Stomach (tissue), 4 donors: ENCODE measurements at regions not wholly inside any gene's neighbourhood (a gene's known extent, or its start where the extent isn't known, plus 50 kb on each side); places are given as distances from the start of the nearest gene placed in this dataset.

Experiments used
- CTCF ChIP-seq, 7 experiments: fragments of 450-650 bp in 4 of 7; fragments of 200-600 bp in 3 of 7; sonication (generic) in 3 of 7; IDR thresholded peaks; one replicate each; pipeline ENCODE4 v1.5.1; 2016 to 2019; ENCODE audit warnings: antibody characterized with exemption in 7 of 7, control low read depth in 2 of 7, mild to moderate bottlenecking in 1 of 7
- POLR2A ChIP-seq, 4 donors: fragments of 450-650 bp; IDR thresholded peaks; one replicate each; pipeline ENCODE4 v1.6.1; 2016; ENCODE audit warnings: antibody characterized with exemption in 4 of 4, control low read depth in 2 of 4, mild to moderate bottlenecking in 1 of 4, moderate library complexity in 1 of 4
- POLR2AphosphoS5 ChIP-seq, 3 donors: sonication (generic); formaldehyde crosslinking; IDR thresholded peaks; one replicate each; pipeline ENCODE4 v1.6.1; 2016; ENCODE audit warnings: antibody characterized with exemption in 3 of 3

GRCh38 chr4:96305030-96305429, 465.1 kb downstream of the PDHA2 start:
- no peak for TF ChIP-seq POLR2A (IDR thresholded peaks at IDR 0.05)
- no peak for TF ChIP-seq CTCF (IDR thresholded peaks at IDR 0.05)
- no peak for TF ChIP-seq POLR2AphosphoS5 (IDR thresholded peaks at IDR 0.05)
